ENCODE measurements at regions not wholly inside any gene's neighbourhood (a gene's known extent, or its start where the extent isn't known, plus 50 kb on each side); places are given as distances from the start of the nearest gene placed in this dataset.

GRCh38 chrX:99142745-99143144 lies 1267.3 kb downstream of the PCDH19 start:
- ATAC-seq = no peak
- POLR2A ChIA-PET = no interaction called here

More at GRCh38 chrX:99142745-99143144, 1267.3 kb downstream of the PCDH19 start:
- BruUV-seq (replicated peaks) = no TSS peak
- DNase-seq (ENCODE audit: low read depth, low spot score) = no peak
- no peak for TF ChIP-seq TCF7L2 (IDR thresholded peaks at IDR 0.05; ENCODE audit: borderline replicate concordance, extremely low read depth, insufficient read depth, insufficient read length)
- no peak for TF ChIP-seq ZBTB33 (IDR thresholded peaks at IDR 0.05; ENCODE audit: extremely low read depth, insufficient replicate concordance, low read length)
- no peak for TF ChIP-seq ELF1 (IDR thresholded peaks at IDR 0.05; ENCODE audit: borderline replicate concordance, low read depth)
- TF ChIP-seq ZFX (IDR thresholded peaks at IDR 0.05) = no peak
- TF ChIP-seq POLR2A (IDR thresholded peaks at IDR 0.05; ENCODE audit: borderline replicate concordance, extremely low read depth, insufficient read depth, insufficient read length) = no peak
- TF ChIP-seq CEBPB (IDR thresholded peaks at IDR 0.05; ENCODE audit: low read depth) = no peak
- TF ChIP-seq MAX (IDR thresholded peaks at IDR 0.05) = no peak
- no peak for TF ChIP-seq EZH2 (IDR thresholded peaks at IDR 0.05)
- no peak for TF ChIP-seq CBX3 (IDR thresholded peaks at IDR 0.05; ENCODE audit: low read depth)
- no peaks in the 10 kb centered on the region for H4K20me1 ChIP-seq (ENCODE audit: insufficient read depth)
- H3K4me1 ChIP-seq (ENCODE audit: control insufficient read depth in 1 of 2, insufficient read depth in 2 of 2, low read length in 2 of 2) = no peaks in the 10 kb centered on the region
- H3K79me2 ChIP-seq (ENCODE audit: insufficient read depth, low read length) = no peaks in the 10 kb centered on the region
- ChIA-PET RAD21 (ENCODE audit: low non-redundant PET in 1 of 2, low total read pairs in 2 of 2, uncharacterized antibody in 2 of 2, unreplicated experiment in 2 of 2) (no interaction called here), CTCF (no interaction called here)
- H3K9me3 ChIP-seq (ENCODE audit: control insufficient read depth in 1 of 2, insufficient read depth in 1 of 2, low read depth in 1 of 2, low read length in 2 of 2) = no peaks in the 10 kb centered on the region
- no peak overlapping the region for H3K9ac ChIP-seq (ENCODE audit: low read length)
- no peaks in the 10 kb centered on the region for H3K36me3 ChIP-seq (ENCODE audit: control insufficient read depth in 1 of 2, insufficient read depth in 2 of 2, low read length in 2 of 2)
- no peaks in the 10 kb centered on the region for H3K27me3 ChIP-seq (ENCODE audit: insufficient read depth, low read length)
- no peak overlapping the region for H2AFZ ChIP-seq (ENCODE audit: low read depth, low read length, poor library complexity, severe bottlenecking)
- H3K4me2 ChIP-seq (ENCODE audit: low read length) = no peak overlapping the region
- no peak overlapping the region for H3K27ac ChIP-seq (ENCODE audit: low read depth, low read length)
- no peaks in the 10 kb centered on the region for H3K9me2 ChIP-seq (ENCODE audit: insufficient read depth)
- H3K4me3 ChIP-seq (replicated peaks in 1 of 2; ENCODE audit: low read depth in 1 of 2, low read length in 2 of 2) = no peak overlapping the region
- intact Hi-C loops (cut with micrococcal nuclease) = no loop called here
